GM12878 (cell line): ENCODE measurements at regions not wholly inside any gene's neighbourhood (a gene's known extent, or its start where the extent isn't known, plus 50 kb on each side); places are given as distances from the start of the nearest gene placed in this dataset.

ENCODE experiments used
- ATAC-seq: fragments of 200-7000 bp; cut with Tn5 transposase; 3 replicates; pipeline ENCODE4 v1.9.1; 2020; ENCODE audit warnings: mild to moderate bottlenecking, moderate library complexity
- BruUV-seq: library from RNA; stranded (reverse); fragments of 400-500 nt; replicated peaks from 2 replicates; lab custom pipeline; 2021; lab: Mats Ljungman, UMichigan
- CTCF ChIA-PET: fragments of 300-600 bp; sonication (Branson Sonifier 250); formaldehyde crosslinking; extraction: SDS; loops from one replicate; lab custom pipeline; 2021; ENCODE audit warnings: inconsistent platforms; lab: Yijun Ruan, JAX
- POLR2A ChIA-PET: fragments of 350-600 bp; formaldehyde crosslinking; extraction: SDS; loops from one replicate; lab custom pipeline; 2021; ENCODE audit warnings: inconsistent platforms; lab: Charles Lee
- RAD21 ChIA-PET: fragments of 300-600 bp; sonication (Branson Sonifier 250); formaldehyde crosslinking; loops from one replicate; lab custom pipeline; 2023; ENCODE audit warnings: antibody characterized with exemption; ENCODE audit not compliant: unreplicated experiment; lab: Charles Lee
- SMC1A ChIA-PET: fragments of 300-600 bp; sonication (Branson Sonifier 250); formaldehyde crosslinking; loops from one replicate; lab custom pipeline; 2023; ENCODE audit not compliant: unreplicated experiment, uncharacterized antibody; lab: Charles Lee
- DNase-seq: peaks from one replicate; pipeline ENCODE4 v3.0.0-alpha.2; 2011; ENCODE audit warnings: low read depth, low spot score
- FAIRE-seq: peaks from 3 replicates; lab custom pipeline; 2011; peaks lifted over from hg19 to GRCh38; lab: Jason Lieb, UNC
- H2AFZ ChIP-seq: 2 replicates; pipeline ENCODE4 v1.6.0; 2011; ENCODE audit warnings: low read depth, low read length, control low read depth; ENCODE audit not compliant: control insufficient read depth
- H3K27ac ChIP-seq: 2 replicates; pipeline ENCODE4 v1.5.1; 2011; ENCODE audit warnings: control low read depth; ENCODE audit not compliant: control insufficient read depth, insufficient read depth
- H3K27me3 ChIP-seq, 2 experiments: replicated peaks in 1 of 2; 2 replicates each; pipeline versions ENCODE4 v1.6.0 to v1.6.1; 2011; ENCODE audit warnings: low read length in 1 of 2; ENCODE audit not compliant: control insufficient read depth in 2 of 2, insufficient read depth in 2 of 2
- H3K36me3 ChIP-seq, 2 experiments: 2 replicates each; pipeline ENCODE4 v1.5.1; 2011; ENCODE audit warnings: low read length in 1 of 2; ENCODE audit not compliant: control insufficient read depth in 2 of 2, insufficient read depth in 2 of 2
- H3K4me1 ChIP-seq: 2 replicates; pipeline ENCODE4 v1.6.1; 2011; ENCODE audit warnings: mild to moderate bottlenecking, low read length, moderate library complexity, mixed read lengths; ENCODE audit not compliant: control insufficient read depth, insufficient read depth
- H3K4me2 ChIP-seq: 2 replicates; pipeline ENCODE4 v1.6.0; 2011; ENCODE audit warnings: control low read depth; ENCODE audit not compliant: control insufficient read depth, insufficient read depth
- H3K4me3 ChIP-seq: fragments of 200-600 bp; sonication (generic); 2 replicates; pipeline ENCODE4 v1.5.1; 2016
- H3K79me2 ChIP-seq: 2 replicates; pipeline ENCODE4 v1.6.0; 2011; ENCODE audit warnings: low read length; ENCODE audit not compliant: control insufficient read depth, insufficient read depth
- H3K9ac ChIP-seq: 2 replicates; pipeline ENCODE4 v1.8.0; 2011; ENCODE audit warnings: low read length, control low read depth, mixed read lengths; ENCODE audit not compliant: control insufficient read depth, insufficient read depth
- H3K9me3 ChIP-seq: replicated peaks from 3 replicates; pipeline ENCODE4 v1.5.1; 2011; ENCODE audit warnings: mild to moderate bottlenecking, low read length; ENCODE audit not compliant: control insufficient read depth, insufficient read depth
- H4K20me1 ChIP-seq: 2 replicates; pipeline ENCODE4 v1.6.0; 2011; ENCODE audit not compliant: control insufficient read depth, insufficient read depth
- ATF7 ChIP-seq: fragments of 450-650 bp; IDR thresholded peaks from 2 replicates; pipeline ENCODE4 v1.6.1; 2016; ENCODE audit warnings: low read depth, mild to moderate bottlenecking
- BMI1 ChIP-seq: fragments of 450-650 bp; IDR thresholded peaks from 2 replicates; pipeline ENCODE4 v1.6.1; 2016; ENCODE audit warnings: mild to moderate bottlenecking, moderate library complexity, borderline replicate concordance
- CREB1 ChIP-seq: IDR thresholded peaks from 2 replicates; pipeline ENCODE4 v1.6.1; 2012; ENCODE audit warnings: low read depth, mild to moderate bottlenecking, inconsistent platforms
- EGR1 ChIP-seq, 2 experiments: IDR thresholded peaks; 1 replicate in 1 of 2; 2 replicates in 1 of 2; pipeline ENCODE4 v1.6.1; 2011 to 2012; ENCODE audit warnings: low read depth in 2 of 2, low read length in 2 of 2, borderline replicate concordance in 1 of 2, mild to moderate bottlenecking in 1 of 2, moderate library complexity in 1 of 2
- IRF4 ChIP-seq: IDR thresholded peaks from 2 replicates; pipeline ENCODE4 v1.6.1; 2011; ENCODE audit warnings: low read depth, low read length
- MTA2 ChIP-seq: fragments of 450-650 bp; IDR thresholded peaks from 2 replicates; pipeline ENCODE4 v1.6.1; 2016; ENCODE audit warnings: low read depth, mild to moderate bottlenecking, moderate library complexity
- MYB ChIP-seq: fragments of 150-350 bp; IDR thresholded peaks from 2 replicates; pipeline ENCODE4 v1.6.1; 2014; ENCODE audit warnings: mild to moderate bottlenecking, low read depth, low read length, borderline replicate concordance
- POLR2A ChIP-seq: IDR thresholded peaks from 2 replicates; pipeline ENCODE4 v1.6.1; 2011; ENCODE audit warnings: low read depth, mild to moderate bottlenecking, low read length
- RELB ChIP-seq: fragments of 450-650 bp; IDR thresholded peaks from 2 replicates; pipeline ENCODE4 v1.6.1; 2017; ENCODE audit warnings: low read depth, mild to moderate bottlenecking, moderate library complexity
- SREBF2 ChIP-seq: IDR thresholded peaks from 2 replicates; pipeline ENCODE4 v1.6.1; 2012; ENCODE audit warnings: mild to moderate bottlenecking, low read length
- SUPT20H ChIP-seq: IDR thresholded peaks from 2 replicates; pipeline ENCODE4 v1.6.1; 2011; ENCODE audit warnings: low read depth, mild to moderate bottlenecking, low read length, moderate library complexity, borderline replicate concordance; ENCODE audit not compliant: control insufficient read depth
- whole genome bisulfite sequencing: methylation state at CpG from one replicate; pipeline ENCODE4 v1.1.6; 2016; ENCODE audit warnings: low lambda C conversion rate; ENCODE audit not compliant: insufficient replicate concordance, insufficient coverage; ENCODE audit errors: missing lambda C conversion rate; 5-methylcytosine and 5-hydroxymethylcytosine counted together
- in situ Hi-C: fragments of 300-500 bp; cut with MboI; formaldehyde crosslinking; loops from 9 replicates; pipeline ENCODE4 v1.14.3; 2018; ENCODE audit warnings: mixed read lengths
- intact Hi-C: fragments of 100-400 bp; cut with micrococcal nuclease; formaldehyde crosslinking; loops from one replicate; pipeline ENCODE4 v1.14.2; 2022; ENCODE audit not compliant: unreplicated experiment
- TF ChIP-seq, protein P1 (sequence below): fragments of 450-650 bp; IDR thresholded peaks from 2 replicates; pipeline ENCODE4 v1.6.1; 2017; ENCODE audit warnings: mild to moderate bottlenecking, low read depth, inconsistent platforms; ENCODE audit not compliant: poor library complexity, severe bottlenecking
- TF ChIP-seq, protein P2 (sequence below): IDR thresholded peaks from 2 replicates; pipeline ENCODE4 v1.6.1; 2012; ENCODE audit warnings: mild to moderate bottlenecking, low read depth, low read length

DNA sequence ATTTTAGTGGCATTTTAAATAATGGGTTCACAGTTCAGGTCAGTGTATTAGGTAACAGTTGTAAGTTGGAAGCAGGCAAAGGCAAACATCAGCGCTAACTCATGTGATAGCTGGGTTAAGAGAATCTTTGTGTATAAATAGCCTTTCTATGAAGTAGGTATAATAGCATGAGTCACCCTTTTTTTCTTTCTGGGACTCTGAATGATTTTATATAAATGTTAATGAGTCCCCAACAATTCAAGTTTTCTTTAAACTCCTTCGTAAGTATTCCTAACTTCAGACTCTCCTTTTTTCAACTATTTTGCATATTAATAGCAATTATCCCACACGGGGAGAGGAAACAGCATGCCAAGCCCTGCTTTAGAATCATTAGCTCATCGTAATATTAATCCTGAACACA is 384.3 kb downstream of the PIK3C3 start:
- intact Hi-C loops: no loop called here
- TF ChIP-seq, protein P1, sequence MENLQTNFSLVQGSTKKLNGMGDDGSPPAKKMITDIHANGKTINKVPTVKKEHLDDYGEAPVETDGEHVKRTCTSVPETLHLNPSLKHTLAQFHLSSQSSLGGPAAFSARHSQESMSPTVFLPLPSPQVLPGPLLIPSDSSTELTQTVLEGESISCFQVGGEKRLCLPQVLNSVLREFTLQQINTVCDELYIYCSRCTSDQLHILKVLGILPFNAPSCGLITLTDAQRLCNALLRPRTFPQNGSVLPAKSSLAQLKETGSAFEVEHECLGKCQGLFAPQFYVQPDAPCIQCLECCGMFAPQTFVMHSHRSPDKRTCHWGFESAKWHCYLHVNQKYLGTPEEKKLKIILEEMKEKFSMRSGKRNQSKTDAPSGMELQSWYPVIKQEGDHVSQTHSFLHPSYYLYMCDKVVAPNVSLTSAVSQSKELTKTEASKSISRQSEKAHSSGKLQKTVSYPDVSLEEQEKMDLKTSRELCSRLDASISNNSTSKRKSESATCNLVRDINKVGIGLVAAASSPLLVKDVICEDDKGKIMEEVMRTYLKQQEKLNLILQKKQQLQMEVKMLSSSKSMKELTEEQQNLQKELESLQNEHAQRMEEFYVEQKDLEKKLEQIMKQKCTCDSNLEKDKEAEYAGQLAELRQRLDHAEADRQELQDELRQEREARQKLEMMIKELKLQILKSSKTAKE: no peak
- TF ChIP-seq ATF7 (no peak), SUPT20H (no peak), EGR1 (IDR thresholded peaks at IDR 0.05; ENCODE audit: borderline replicate concordance in 1 of 2, low read depth in 2 of 2, low read length in 2 of 2) (no peak), IRF4 (no peak), CREB1 (no peak), MYB (no peak), MTA2 (no peak), POLR2A (no peak), RELB (no peak), BMI1 (no peak), SREBF2 (no peak)
- TF ChIP-seq, protein P2, sequence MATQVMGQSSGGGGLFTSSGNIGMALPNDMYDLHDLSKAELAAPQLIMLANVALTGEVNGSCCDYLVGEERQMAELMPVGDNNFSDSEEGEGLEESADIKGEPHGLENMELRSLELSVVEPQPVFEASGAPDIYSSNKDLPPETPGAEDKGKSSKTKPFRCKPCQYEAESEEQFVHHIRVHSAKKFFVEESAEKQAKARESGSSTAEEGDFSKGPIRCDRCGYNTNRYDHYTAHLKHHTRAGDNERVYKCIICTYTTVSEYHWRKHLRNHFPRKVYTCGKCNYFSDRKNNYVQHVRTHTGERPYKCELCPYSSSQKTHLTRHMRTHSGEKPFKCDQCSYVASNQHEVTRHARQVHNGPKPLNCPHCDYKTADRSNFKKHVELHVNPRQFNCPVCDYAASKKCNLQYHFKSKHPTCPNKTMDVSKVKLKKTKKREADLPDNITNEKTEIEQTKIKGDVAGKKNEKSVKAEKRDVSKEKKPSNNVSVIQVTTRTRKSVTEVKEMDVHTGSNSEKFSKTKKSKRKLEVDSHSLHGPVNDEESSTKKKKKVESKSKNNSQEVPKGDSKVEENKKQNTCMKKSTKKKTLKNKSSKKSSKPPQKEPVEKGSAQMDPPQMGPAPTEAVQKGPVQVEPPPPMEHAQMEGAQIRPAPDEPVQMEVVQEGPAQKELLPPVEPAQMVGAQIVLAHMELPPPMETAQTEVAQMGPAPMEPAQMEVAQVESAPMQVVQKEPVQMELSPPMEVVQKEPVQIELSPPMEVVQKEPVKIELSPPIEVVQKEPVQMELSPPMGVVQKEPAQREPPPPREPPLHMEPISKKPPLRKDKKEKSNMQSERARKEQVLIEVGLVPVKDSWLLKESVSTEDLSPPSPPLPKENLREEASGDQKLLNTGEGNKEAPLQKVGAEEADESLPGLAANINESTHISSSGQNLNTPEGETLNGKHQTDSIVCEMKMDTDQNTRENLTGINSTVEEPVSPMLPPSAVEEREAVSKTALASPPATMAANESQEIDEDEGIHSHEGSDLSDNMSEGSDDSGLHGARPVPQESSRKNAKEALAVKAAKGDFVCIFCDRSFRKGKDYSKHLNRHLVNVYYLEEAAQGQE: no peak
- Histone ChIP-seq H2AFZ (no peak overlapping the region), H3K36me3 (no peaks in the 10 kb centered on the region), H3K4me1 (no peaks in the 10 kb centered on the region), H3K9me3 (no peaks in the 10 kb centered on the region), H3K79me2 (no peaks in the 10 kb centered on the region), H4K20me1 (no peaks in the 10 kb centered on the region), H3K9ac (no peak overlapping the region), H3K4me3 (no peak overlapping the region), H3K4me2 (no peak overlapping the region), H3K27ac (no peak overlapping the region), H3K27me3 (no peaks in the 10 kb centered on the region)
- DNase-seq (no peak), FAIRE-seq (no peak), ATAC-seq (no peak)
- ChIA-PET CTCF (no interaction called here), RAD21 (no interaction called here), SMC1A (interaction anchor here (1.2 kb wide), 1 partner anchor 33 kb away, joined by 4 read pairs; no protein-coding TSS in a partner anchor), POLR2A (no interaction called here)
- in situ Hi-C loops: no loop called here
- no TSS peak for BruUV-seq
- WGBS: 27% methylated on average over 4 of the region's 4 CpGs
